PC-3 (cell line): ENCODE measurements at regions not wholly inside any gene's neighbourhood (a gene's known extent, or its start where the extent isn't known, plus 50 kb on each side); places are given as distances from the start of the nearest gene placed in this dataset.

ENCODE experiments used
- ATAC-seq: fragments of 200-7000 bp; cut with Tn5 transposase; 2 replicates; pipeline ENCODE4 v1.9.1; 2020; ENCODE audit warnings: mild to moderate bottlenecking, moderate library complexity
- BruUV-seq: library from RNA; stranded (reverse); fragments of 400-500 nt; replicated peaks from 2 replicates; lab custom pipeline; 2021; lab: Mats Ljungman, UMichigan
- CTCF ChIA-PET: fragments of 300-600 bp; sonication (Branson Sonifier 250); formaldehyde crosslinking; loops from one replicate; lab custom pipeline; 2022; ENCODE audit warnings: antibody characterized with exemption; lab: Charles Lee
- POLR2A ChIA-PET: fragments of 300-600 bp; sonication (Branson Sonifier 250); formaldehyde crosslinking; loops from one replicate; lab custom pipeline; 2022; ENCODE audit warnings: antibody characterized with exemption; ENCODE audit not compliant: unreplicated experiment; lab: Charles Lee
- DNase-seq: peaks from one replicate; pipeline ENCODE4 v3.0.0-alpha.2; 2015
- H2AFZ ChIP-seq: fragments of 300-600 bp; sonication (generic); 2 replicates; pipeline ENCODE4 v1.6.0; 2016; ENCODE audit warnings: antibody characterized with exemption, low read length
- H3F3A ChIP-seq: fragments of 300-600 bp; sonication (generic); one replicate; pipeline ENCODE4 v1.6.0; 2017; ENCODE audit warnings: antibody characterized with exemption, low read length, control low read depth, mild to moderate bottlenecking; ENCODE audit not compliant: unreplicated experiment
- H3K27ac ChIP-seq: fragments of 300-600 bp; sonication (generic); 2 replicates; pipeline ENCODE4 v1.5.1; 2016; ENCODE audit warnings: mild to moderate bottlenecking, low read length
- H3K27me3 ChIP-seq: fragments of 300-600 bp; sonication (generic); 2 replicates; pipeline ENCODE4 v1.6.1; 2016; ENCODE audit warnings: low read length, mixed read lengths
- H3K36me3 ChIP-seq: fragments of 300-600 bp; sonication (generic); 2 replicates; pipeline ENCODE4 v1.6.1; 2016; ENCODE audit warnings: low read depth, mixed run types, low read length, mixed read lengths
- H3K4me1 ChIP-seq: fragments of 300-600 bp; sonication (generic); 2 replicates; pipeline ENCODE4 v1.5.1; 2016; ENCODE audit warnings: low read length; ENCODE audit not compliant: insufficient read depth
- H3K4me2 ChIP-seq: fragments of 300-600 bp; sonication (generic); 2 replicates; pipeline ENCODE4 v1.6.0; 2016; ENCODE audit warnings: low read length
- H3K4me3 ChIP-seq: fragments of 300-600 bp; sonication (generic); 2 replicates; pipeline ENCODE4 v1.5.1; 2016; ENCODE audit warnings: mild to moderate bottlenecking, low read length, mixed read lengths
- H3K79me2 ChIP-seq: fragments of 300-600 bp; sonication (generic); 2 replicates; pipeline ENCODE4 v1.6.1; 2017; ENCODE audit warnings: low read length, mixed read lengths
- H3K9ac ChIP-seq: fragments of 300-600 bp; sonication (generic); 2 replicates; pipeline ENCODE4 v1.6.0; 2016; ENCODE audit warnings: mild to moderate bottlenecking, low read length
- H3K9me2 ChIP-seq: fragments of 300-600 bp; sonication (generic); replicated peaks from 2 replicates; pipeline ENCODE4 v1.6.1; 2016; ENCODE audit warnings: mixed run types, low read length, mixed read lengths
- H3K9me3 ChIP-seq: fragments of 300-600 bp; sonication (generic); 2 replicates; pipeline ENCODE4 v1.6.1; 2016; ENCODE audit warnings: low read length, mixed read lengths
- H4K20me1 ChIP-seq: fragments of 300-600 bp; sonication (generic); 2 replicates; pipeline ENCODE4 v1.6.1; 2016; ENCODE audit warnings: low read length, mixed read lengths
- CTCF ChIP-seq: fragments of 300-600 bp; sonication (generic); conservative IDR thresholded peaks from 2 replicates; pipeline ENCODE4 v1.5.1; 2017; ENCODE audit warnings: antibody characterized with exemption, low read depth, mild to moderate bottlenecking, low read length
- EZH2 ChIP-seq: fragments of 300-600 bp; sonication (generic); IDR thresholded peaks from one replicate; pipeline ENCODE4 v1.6.1; 2017; ENCODE audit warnings: antibody characterized with exemption, mild to moderate bottlenecking, low read length; ENCODE audit not compliant: unreplicated experiment
- EZH2phosphoT487 ChIP-seq: fragments of 300-600 bp; sonication (generic); IDR thresholded peaks from 2 replicates; pipeline ENCODE4 v1.6.1; 2018; ENCODE audit warnings: mild to moderate bottlenecking, antibody characterized with exemption, low read length, borderline replicate concordance
- intact Hi-C: fragments of 100-400 bp; cut with micrococcal nuclease; formaldehyde crosslinking; loops from 2 replicates; pipeline ENCODE4 v1.9.0; 2023

GRCh38 chr15:95616306-95616705, 714.2 kb upstream of the NR2F2 start:
- ATAC-seq (no peak), DNase-seq (no peak)
- no peak overlapping the region for H3K4me3 ChIP-seq
- H3F3A ChIP-seq, result no peaks in the 10 kb centered on the region
- H3K27ac ChIP-seq, result no peak overlapping the region
- no peaks in the 10 kb centered on the region for H3K9me3 ChIP-seq
- no peaks in the 10 kb centered on the region for H3K9me2 ChIP-seq
- no peaks in the 10 kb centered on the region for H3K36me3 ChIP-seq
- H2AFZ ChIP-seq, result no peak overlapping the region
- intact Hi-C loops, result no loop called here
- ChIA-PET POLR2A (no interaction called here), CTCF (no interaction called here)
- no TSS peak for BruUV-seq
- TF ChIP-seq EZH2phosphoT487, result no peak
- no peak for TF ChIP-seq CTCF
- no peak for TF ChIP-seq EZH2
- no peak overlapping the region for H3K9ac ChIP-seq
- H3K4me1 ChIP-seq, result no peaks in the 10 kb centered on the region
- H3K4me2 ChIP-seq, result no peak overlapping the region
- no peaks in the 10 kb centered on the region for H4K20me1 ChIP-seq
- no peaks in the 10 kb centered on the region for H3K79me2 ChIP-seq
- no peaks in the 10 kb centered on the region for H3K27me3 ChIP-seq

GRCh38 chr15:95620934-95621579, 709.4 kb upstream of the NR2F2 start:
- CTCF ChIA-PET, result no interaction called here
- TF ChIP-seq EZH2phosphoT487 (no peak), EZH2 (no peak), CTCF (no peak)
- Histone ChIP-seq H3K27me3 (no peaks in the 10 kb centered on the region), H3K36me3 (no peaks in the 10 kb centered on the region), H3K27ac (no peak overlapping the region), H3K4me2 (no peak overlapping the region), H3K4me1 (no peaks in the 10 kb centered on the region), H3F3A (no peaks in the 10 kb centered on the region), H3K9me2 (no peaks in the 10 kb centered on the region), H2AFZ (no peak overlapping the region), H3K79me2 (no peaks in the 10 kb centered on the region), H3K9me3 (no peaks in the 10 kb centered on the region), H3K9ac (no peak overlapping the region), H3K4me3 (no peak overlapping the region), H4K20me1 (no peaks in the 10 kb centered on the region)
- BruUV-seq, result no TSS peak
- ATAC-seq (no peak), DNase-seq (no peak)
- POLR2A ChIA-PET, result interaction anchor here (0.8 kb wide), 1 partner anchor 9 kb away, joined by 6 read pairs; no protein-coding TSS in a partner anchor
- intact Hi-C loops, result no loop called here

GRCh38 chr15:95622843-95623242, 707.7 kb upstream of the NR2F2 start:
- DNase-seq, result no peak
- Histone ChIP-seq H3K27ac (no peak overlapping the region), H3K79me2 (no peaks in the 10 kb centered on the region), H3K27me3 (no peaks in the 10 kb centered on the region), H3F3A (no peaks in the 10 kb centered on the region), H2AFZ (no peak overlapping the region), H3K4me1 (no peaks in the 10 kb centered on the region), H3K4me2 (no peak overlapping the region), H3K9me2 (no peaks in the 10 kb centered on the region), H3K9me3 (no peaks in the 10 kb centered on the region), H4K20me1 (no peaks in the 10 kb centered on the region), H3K36me3 (no peaks in the 10 kb centered on the region), H3K4me3 (no peak overlapping the region), H3K9ac (no peak overlapping the region)
- no peak for TF ChIP-seq CTCF
- no peak for TF ChIP-seq EZH2
- TF ChIP-seq EZH2phosphoT487, result no peak
- ChIA-PET POLR2A (interaction anchor here (0.6 kb wide), 1 partner anchor 66 kb away, joined by 5 read pairs; no protein-coding TSS in a partner anchor), CTCF (no interaction called here)
- ATAC-seq, result no peak
- intact Hi-C loops, result no loop called here
- BruUV-seq, result no TSS peak
